H1 (cell line): ENCODE measurements at regions not wholly inside any gene's neighbourhood (a gene's known extent, or its start where the extent isn't known, plus 50 kb on each side); places are given as distances from the start of the nearest gene placed in this dataset.

Source experiments
- CHD7 ChIP-seq: fragments of 300-600 bp; sonication (generic); IDR thresholded peaks from 2 replicates; pipeline ENCODE4 v1.7.1; 2012; ENCODE audit warnings: low read length, moderate library complexity, mild to moderate bottlenecking, inconsistent platforms; ENCODE audit not compliant: insufficient replicate concordance
- CTBP2 ChIP-seq: IDR thresholded peaks from 2 replicates; pipeline ENCODE4 v1.7.0; 2011; ENCODE audit warnings: borderline replicate concordance, mild to moderate bottlenecking, moderate library complexity, mixed read lengths, low read length; ENCODE audit not compliant: insufficient read depth, insufficient read length
- EP300 ChIP-seq, 2 experiments: IDR thresholded peaks; 1 replicate in 1 of 2; 2 replicates in 1 of 2; pipeline ENCODE4 v1.6.1; 2011 to 2012; ENCODE audit warnings: low read depth in 2 of 2, low read length in 2 of 2, mild to moderate bottlenecking in 2 of 2, borderline replicate concordance in 1 of 2, inconsistent platforms in 1 of 2, moderate library complexity in 1 of 2
- GTF2F1 ChIP-seq: IDR thresholded peaks from 2 replicates; pipeline ENCODE4 v1.6.1; 2012; ENCODE audit warnings: low read depth, low read length, improper control_type of control experiment, borderline replicate concordance
- SIRT6 ChIP-seq: IDR thresholded peaks from one replicate; pipeline ENCODE4 v1.7.1; 2012; ENCODE audit warnings: low read length, inconsistent platforms
- SIX5 ChIP-seq: IDR thresholded peaks from 2 replicates; pipeline ENCODE4 v1.6.1; 2011; ENCODE audit warnings: mild to moderate bottlenecking, low read depth, low read length
- TEAD4 ChIP-seq: IDR thresholded peaks from 2 replicates; pipeline ENCODE4 v1.6.1; 2012; ENCODE audit warnings: low read depth, low read length, inconsistent platforms, mixed read lengths
- USF2 ChIP-seq: IDR thresholded peaks from 2 replicates; pipeline ENCODE4 v1.6.1; 2011; ENCODE audit warnings: low read length, improper control_type of control experiment

- TF ChIP-seq CHD7 (no peak), GTF2F1 (no peak), SIX5 (no peak), SIRT6 (no peak), TEAD4 (no peak), USF2 (no peak), EP300 (IDR thresholded peaks at IDR 0.05; ENCODE audit: borderline replicate concordance in 1 of 2, low read depth in 2 of 2, low read length in 2 of 2) (no peak), CTBP2 (no peak)
Measured at GRCh38 chr11:29159552-29160465, 857.0 kb downstream of the KCNA4 start (continued).
